Loucy (cell line): ENCODE measurements at regions not wholly inside any gene's neighbourhood (a gene's known extent, or its start where the extent isn't known, plus 50 kb on each side); places are given as distances from the start of the nearest gene placed in this dataset.

Experiments used
- CTCF ChIP-seq: fragments of 200-600 bp; sonication (generic); conservative IDR thresholded peaks from 2 replicates; pipeline ENCODE4 v1.5.1; 2014; ENCODE audit warnings: mild to moderate bottlenecking, antibody characterized with exemption, low read length
- EZH2phosphoT487 ChIP-seq: fragments of 200-600 bp; IDR thresholded peaks from 2 replicates; pipeline ENCODE4 v1.6.1; 2018; ENCODE audit warnings: antibody characterized with exemption, mild to moderate bottlenecking, moderate library complexity, borderline replicate concordance

GRCh38 chr2:136344339-136344738 lies 226.4 kb upstream of the CXCR4 start:
- TF ChIP-seq CTCF (no peak), EZH2phosphoT487 (no peak)
